Panc1 (cell line): ENCODE measurements at regions not wholly inside any gene's neighbourhood (a gene's known extent, or its start where the extent isn't known, plus 50 kb on each side); places are given as distances from the start of the nearest gene placed in this dataset.

ENCODE experiments used
- TCF7L2 ChIP-seq: IDR thresholded peaks from 2 replicates; pipeline ENCODE4 v1.6.1; 2011; ENCODE audit warnings: mild to moderate bottlenecking, low read depth, low read length, inconsistent platforms
- TF ChIP-seq, protein P1 (sequence below): fragments of 450-650 bp; IDR thresholded peaks from 2 replicates; pipeline ENCODE4 v1.5.1; 2017; ENCODE audit warnings: mild to moderate bottlenecking

DNA sequence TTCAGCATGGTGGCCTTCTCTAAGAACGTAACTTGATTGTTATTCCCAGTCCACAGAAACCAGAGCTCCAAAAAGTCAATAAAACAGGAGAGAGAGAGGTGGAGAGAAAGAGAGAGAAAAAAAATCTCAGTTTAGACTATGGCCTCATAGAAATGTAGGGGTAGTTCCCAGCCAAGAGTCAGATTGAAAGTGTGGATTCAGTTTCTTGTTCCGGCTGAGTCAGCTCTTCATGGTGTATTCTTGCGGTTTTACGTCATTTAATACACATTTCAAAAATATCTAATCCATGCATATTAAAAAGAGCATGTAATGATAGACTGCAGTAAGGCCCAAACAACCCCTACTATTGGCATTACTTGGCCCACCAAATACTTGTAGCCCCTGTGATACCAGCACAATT lies 303.9 kb downstream of the ETAA1 start:
- no peak for TF ChIP-seq TCF7L2
- TF ChIP-seq, protein P1, sequence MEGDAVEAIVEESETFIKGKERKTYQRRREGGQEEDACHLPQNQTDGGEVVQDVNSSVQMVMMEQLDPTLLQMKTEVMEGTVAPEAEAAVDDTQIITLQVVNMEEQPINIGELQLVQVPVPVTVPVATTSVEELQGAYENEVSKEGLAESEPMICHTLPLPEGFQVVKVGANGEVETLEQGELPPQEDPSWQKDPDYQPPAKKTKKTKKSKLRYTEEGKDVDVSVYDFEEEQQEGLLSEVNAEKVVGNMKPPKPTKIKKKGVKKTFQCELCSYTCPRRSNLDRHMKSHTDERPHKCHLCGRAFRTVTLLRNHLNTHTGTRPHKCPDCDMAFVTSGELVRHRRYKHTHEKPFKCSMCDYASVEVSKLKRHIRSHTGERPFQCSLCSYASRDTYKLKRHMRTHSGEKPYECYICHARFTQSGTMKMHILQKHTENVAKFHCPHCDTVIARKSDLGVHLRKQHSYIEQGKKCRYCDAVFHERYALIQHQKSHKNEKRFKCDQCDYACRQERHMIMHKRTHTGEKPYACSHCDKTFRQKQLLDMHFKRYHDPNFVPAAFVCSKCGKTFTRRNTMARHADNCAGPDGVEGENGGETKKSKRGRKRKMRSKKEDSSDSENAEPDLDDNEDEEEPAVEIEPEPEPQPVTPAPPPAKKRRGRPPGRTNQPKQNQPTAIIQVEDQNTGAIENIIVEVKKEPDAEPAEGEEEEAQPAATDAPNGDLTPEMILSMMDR = no peak
